CMK (cell line): ENCODE measurements at regions not wholly inside any gene's neighbourhood (a gene's known extent, or its start where the extent isn't known, plus 50 kb on each side); places are given as distances from the start of the nearest gene placed in this dataset.
"Not testable (repeated sequence)": the region's sequence is repeated elsewhere in the genome, so short reads cannot be mapped to it uniquely, and the experiment has no call there.

Experiments used
- DNase-seq: peaks from one replicate; pipeline ENCODE4 v3.0.0-alpha.2; 2010; ENCODE audit warnings: low read depth

DNA sequence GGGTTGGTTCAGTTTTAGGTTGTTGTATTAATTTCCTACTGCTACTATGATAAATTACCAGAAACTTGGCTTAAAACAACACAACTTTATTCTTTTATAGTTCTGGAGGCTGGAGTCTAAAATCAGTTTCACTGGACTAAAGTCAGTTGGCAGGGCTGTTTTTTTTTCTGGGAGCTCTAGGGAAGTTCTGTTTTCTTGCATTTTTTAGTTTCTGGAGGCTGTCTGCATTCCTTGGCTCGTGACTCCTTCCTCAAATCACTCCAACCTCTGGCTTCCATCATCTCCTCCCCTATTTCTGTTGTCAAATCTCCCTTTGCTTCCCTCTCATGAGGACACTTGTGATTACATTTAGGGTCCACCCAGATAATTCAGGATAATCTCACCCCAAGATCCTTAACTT lies 51.3 kb upstream of the SUB1 start:
- DNase-seq: no peak

DNA sequence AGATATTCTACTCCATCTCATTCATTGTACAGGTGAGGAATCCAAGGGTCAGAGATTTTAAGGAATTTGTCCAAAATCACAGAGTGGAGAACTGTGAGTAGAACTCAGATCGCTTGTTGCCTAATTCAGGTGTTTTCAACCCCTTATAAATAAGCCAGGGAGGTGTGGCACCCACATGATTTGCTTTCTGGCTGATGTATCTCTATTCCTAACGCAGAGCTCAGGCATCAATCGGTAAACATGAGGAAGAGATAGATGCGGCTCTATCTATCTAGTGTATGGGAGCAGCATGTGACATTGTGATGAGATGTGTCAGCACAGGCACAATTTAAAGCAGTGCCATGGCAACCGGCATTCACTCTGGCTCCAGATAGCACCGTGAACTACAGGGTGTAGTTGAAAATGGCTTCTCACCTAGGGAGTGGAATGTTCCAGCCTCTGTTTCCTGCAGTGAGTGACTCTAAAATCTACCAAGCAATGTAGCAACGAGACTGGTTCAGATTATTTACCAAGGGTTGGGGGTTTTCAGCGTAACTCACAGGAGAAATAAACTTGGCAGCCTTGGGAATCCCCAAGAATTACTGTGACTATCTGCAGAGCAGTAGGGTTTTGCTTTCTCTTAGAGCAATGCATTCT lies 53.4 kb upstream of the SUB1 start:
- DNase-seq: no peak

DNA sequence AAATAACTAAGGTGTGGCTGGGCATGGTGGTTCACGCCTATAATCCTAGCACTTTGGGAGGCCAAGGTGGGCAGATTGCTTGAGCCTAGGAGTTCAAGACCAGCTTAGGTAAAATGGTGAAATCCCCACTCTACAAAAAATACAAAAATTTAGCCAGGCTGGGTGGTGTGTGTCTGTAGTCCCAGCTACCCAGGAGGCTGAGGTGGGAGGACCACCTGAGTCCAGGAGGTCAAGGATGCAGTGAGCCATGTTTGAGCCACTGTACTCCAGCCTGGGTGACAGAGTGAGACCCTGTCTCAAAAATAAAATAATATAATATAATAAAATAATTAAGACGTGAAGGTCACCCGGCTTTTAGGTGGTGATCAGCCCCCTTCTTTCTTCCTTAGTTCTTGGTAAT lies 58.0 kb upstream of the SUB1 start:
- not testable (repeated sequence) for DNase-seq

DNA sequence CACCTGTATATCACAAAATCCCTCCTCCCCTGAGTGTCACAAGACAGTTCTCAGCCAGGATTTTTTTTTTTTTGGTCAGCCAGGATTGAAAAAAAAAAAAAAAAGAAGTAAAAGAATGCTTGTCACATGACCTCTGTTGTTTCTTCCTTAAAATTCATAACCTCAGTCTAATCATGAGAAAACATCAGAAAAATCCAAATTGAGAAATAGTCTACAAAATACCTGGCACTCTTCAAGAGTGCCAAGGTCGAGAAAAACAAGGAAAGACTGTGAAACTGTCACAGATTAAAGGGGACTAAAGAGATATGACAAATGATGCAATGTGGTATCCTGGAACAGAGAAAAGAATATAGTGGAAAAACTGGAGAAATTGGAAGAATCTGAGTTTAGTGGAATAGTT lies 58.5 kb upstream of the SUB1 start:
- DNase-seq: no peak

DNA sequence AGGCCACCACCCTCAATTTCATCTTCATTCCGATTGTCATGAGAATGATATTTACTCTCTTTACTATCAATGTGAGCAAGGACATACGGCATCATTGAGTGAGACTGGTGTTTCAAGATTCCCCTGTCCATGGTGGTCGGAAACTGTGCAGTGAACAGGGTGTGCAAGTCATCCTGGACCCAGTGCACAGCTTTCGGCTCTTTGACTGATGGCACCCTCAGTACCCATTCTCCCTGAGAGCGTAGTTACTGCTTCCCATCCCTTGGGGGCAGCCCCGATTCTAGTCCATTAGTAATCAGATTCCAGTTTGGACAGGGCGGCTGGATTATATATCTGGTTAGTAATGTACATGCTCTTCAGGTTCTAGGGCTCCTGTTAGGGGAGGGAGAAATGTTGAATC lies 61.7 kb upstream of the SUB1 start:
- no peak for DNase-seq

DNA sequence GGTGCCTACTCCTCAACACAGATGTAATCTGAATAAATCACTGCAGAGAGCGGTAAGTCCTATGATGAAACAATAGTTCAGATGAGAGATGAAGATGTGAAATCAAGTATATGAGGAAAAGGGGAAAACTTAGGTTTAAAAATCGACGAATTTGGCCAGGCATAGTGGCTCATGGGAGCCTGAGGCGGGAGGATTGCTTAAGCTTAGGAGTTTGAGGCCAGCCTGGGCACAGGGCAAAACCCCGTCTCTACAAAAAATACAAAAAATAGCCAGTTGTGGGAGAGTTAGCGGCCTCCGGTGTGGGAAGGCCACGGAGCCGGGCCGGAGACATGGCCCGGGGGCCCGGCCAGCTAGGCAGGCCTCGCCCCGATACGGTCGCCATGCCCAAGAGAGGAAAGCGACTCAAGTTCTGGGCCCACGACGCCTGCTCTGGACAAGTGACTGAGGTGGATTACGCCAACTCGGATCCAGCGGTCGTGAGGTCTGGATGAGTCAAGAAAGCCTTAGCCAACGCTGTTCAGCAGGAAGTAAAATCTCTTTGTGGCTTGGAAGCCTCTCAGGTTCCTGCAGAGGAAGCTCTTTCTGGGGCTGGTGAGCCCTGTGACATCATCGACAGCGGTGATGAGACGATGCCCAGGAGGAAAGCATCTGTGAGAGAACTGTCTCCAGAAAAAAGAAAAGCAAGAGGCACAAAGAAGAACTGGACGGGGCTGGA lies 62.8 kb upstream of the SUB1 start:
- no peak for DNase-seq

DNA sequence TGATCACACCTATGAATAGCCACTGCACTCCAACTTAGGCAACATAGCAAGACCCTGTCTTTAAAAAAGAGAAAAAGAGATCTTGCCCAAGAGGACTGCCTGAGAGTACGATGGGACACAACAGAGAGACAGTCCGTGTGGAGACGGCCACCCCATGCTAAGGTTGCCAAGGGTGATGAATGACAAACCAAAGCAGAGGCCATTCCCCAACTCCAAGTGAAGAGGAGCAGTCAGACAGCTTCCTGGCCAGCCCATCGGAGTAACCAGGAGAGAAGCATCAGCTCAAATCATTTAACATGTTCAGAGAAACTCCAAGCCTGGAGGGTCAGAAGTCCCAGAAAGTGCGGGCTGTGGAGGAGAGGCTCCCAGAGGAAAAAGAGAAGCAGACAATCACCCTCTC lies 63.9 kb upstream of the SUB1 start:
- DNase-seq: no peak

DNA sequence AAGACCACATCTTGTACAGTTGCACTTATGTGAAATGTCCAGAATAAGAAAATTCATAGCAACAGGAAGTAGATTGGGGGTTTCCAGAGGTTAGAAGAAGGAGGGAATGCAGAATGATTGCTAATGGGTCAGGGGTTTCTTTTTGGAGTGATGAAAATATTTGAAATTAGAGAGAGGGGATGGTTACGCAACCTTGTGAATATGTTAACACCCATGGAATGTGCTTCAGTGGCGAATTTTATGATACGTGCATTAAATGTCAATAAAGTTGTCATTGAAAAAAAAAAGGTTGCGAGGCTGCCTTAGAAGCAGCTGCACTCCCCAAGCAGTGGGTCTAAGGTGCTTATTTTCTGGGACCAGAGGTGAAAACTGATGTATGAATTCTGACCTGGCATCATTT lies 64.4 kb upstream of the SUB1 start:
- no peak for DNase-seq

DNA sequence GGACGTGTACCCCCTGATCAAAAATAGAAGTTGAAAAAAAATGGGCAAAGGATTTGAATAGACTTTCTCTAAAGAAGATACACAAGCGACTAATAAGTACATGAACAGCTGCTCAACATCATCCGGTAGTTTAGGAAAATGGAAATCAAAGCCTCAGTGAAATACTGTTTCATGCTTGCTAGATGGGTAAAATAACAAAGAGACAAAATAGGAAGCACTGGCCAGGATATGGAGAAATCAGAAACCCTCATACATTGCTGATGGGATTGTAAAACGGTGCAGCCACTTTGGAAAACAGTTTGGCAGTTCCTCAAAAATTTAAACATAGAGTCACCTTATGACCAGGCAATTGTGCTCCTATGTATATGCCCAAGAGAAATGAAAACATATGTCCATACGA lies 65.0 kb upstream of the SUB1 start:
- DNase-seq: no peak

DNA sequence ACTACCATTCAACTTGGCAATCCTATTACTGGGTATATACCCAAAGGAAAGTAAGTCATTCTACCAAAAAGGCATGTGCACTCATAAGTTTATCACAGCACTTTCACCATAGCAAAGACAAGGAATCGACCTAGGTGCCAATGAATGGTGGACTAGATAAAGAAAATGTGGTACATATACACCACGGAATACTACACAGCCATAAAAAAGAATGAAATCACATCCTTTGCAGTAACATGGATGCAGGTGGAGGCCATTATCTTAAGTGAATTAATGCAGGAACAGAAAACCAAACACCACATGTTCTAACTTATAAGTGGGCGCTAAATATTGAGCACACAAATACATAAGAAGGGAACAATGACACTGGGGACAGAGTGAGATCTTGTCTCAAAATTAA lies 65.8 kb upstream of the SUB1 start:
- no peak for DNase-seq

DNA sequence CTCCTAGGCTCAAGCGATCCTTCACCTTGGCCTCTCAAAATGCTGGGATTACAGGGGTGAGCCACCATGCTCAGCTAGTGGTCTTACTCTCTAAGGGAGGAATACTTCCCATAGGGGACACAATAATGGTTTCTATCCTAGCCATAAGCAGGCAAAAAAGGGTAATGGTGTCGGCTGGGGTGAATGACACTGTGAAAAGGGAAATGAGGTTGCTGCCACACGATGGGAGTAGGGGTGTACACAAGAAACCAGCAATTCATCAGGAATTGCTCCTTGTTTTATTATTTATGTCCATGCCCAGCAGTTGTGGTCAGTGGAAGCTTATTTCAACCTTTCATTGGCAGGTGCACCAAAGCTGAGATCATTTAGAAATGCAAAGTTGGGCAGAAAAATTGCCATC lies 70.3 kb upstream of the ZFR start:
- no peak for DNase-seq

DNA sequence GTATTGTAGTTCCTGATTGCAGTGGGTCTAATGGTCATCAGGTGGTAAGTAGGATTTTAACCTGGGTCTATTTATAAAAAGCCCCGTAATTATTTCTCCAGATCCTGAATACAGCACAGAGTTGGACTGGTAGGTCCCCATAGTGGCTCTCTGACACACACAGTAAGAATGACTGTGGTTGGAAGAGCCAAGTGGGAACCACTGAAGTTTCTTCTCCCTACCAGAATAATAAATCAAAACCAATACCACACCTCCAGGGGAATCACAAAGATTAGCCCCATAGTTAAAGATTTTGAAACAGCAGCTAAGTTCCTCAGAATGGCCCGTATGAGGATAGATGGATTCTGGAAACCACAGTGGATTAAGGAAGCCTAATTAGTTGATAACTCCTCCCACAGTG lies 68.4 kb upstream of the ZFR start:
- DNase-seq: no peak

DNA sequence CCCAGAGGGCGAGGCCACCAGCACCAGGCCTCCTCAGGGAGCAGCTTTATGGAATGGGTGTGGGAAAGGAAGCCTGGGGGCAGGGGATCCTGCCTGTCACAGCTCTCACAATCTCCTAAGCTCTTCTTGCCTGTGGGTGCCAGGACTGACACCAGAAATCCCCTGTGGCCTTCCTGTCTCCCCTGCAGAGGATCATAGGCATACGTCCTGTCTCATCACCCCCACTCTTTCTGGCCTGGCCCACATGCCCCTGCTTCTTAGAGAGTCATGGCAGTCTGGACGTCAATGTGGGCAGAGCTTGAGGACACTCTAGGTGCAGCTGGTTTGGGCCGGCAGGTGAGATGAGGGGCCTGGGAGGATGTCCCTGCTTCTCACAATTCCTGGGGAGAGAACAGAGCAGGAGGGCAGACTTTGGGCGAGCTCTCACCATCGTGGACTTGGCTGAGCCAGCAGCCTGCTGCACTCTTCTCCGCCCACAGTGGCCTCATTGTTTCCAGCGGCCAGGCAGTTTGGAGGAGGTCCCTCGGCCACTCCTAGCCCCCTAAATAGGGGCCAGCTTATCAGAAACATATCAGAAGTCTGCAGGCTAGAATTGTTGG lies 67.3 kb upstream of the ZFR start:
- DNase-seq: no peak

DNA sequence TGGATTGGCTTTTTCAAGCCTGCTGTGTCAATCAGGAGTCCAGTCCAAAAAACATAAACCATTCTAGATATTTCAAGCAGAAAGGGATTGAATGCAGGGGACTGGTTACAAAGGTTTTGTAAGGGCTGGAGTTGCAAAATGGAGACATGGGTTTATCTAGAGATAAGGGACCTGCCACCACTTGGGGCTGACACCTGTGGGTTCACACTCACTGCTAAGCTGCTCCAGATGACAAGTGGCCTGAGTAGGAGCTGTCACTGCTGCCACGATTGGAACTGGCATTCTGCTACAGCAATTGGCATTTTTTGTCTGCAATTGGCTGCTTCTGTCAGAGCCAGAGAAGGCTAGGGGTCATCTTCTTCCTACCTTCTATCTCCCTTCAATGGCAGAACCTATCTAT lies 66.3 kb upstream of the ZFR start:
- DNase-seq: no peak

DNA sequence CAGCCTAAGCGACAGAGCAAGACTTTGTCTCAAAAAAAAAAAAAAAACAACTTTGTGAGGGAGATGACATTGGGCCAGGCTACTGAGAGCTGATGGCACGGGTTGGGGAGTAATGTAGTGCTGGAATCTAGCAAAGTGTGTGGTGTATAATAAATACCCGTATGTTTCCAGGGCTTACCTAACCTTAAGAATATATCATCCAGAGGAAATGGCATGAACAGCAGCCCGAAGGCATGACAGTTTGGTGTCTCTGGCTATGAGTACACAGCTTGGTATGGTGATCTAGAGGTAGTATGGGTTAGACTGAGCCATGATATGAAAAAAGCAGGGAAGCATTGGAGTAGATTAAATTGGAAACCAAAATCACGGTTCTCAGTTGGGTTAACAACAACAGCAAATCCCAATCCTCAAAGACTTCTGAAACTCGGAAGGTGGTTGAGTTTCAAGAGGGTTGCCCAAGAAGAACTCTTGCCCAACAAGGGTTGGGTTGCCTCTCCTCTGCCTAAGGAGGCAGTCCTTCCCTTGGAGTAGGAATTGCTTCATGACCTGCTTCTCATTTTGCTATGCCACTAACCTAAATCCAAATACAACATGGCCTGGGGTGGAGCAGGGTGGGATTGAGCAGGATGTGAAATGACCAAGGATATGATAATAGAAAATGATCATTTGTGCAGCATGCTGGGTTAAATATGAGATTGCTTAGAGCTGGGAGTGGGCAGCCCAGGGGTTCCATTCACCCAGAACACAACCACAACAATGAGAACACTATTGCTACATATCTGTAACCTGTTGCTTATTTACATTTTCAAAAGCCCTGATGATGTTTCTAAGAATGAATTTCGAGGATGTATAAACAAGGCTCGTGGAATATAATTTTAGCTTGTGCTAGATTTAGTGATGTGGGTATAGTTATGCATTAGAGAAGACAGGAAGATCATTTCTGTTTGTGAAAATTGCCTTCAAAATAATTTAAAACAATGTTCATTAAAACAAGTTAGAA lies 64.6 kb upstream of the ZFR start:
- DNase-seq: no peak

DNA sequence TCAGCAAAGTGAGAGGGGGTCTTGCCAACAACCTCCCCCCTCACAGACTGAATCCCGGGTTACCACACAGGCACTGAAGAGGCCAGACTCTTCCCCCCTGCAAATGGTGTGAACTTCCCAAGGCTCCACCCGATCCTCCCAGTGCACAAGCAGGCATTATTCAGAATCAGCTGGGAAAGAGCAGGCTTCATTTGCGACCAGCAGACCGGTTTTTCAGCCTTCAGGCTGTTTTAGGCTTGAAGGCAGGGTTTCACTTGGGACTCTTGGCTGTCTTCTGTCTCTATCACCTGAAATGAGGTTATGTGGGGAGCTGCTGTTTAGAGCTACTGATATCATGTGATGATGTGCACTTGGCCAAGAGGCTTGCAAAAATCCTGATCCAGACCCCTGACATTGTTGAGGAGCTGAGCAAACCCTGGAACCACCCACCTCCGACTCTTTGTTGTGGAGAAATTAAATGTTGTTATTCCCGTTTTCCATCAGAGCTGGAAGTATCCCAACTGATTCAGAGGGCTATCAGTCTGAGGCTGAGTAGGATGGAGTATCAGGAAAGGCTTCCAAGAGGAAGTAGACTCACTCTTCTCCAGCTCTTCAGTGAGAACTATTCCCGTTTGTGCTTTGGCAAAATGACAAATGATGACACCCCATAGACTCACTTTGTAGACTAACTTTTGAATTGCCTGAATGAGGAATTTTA lies 63.3 kb upstream of the ZFR start:
- DNase-seq: no peak

DNA sequence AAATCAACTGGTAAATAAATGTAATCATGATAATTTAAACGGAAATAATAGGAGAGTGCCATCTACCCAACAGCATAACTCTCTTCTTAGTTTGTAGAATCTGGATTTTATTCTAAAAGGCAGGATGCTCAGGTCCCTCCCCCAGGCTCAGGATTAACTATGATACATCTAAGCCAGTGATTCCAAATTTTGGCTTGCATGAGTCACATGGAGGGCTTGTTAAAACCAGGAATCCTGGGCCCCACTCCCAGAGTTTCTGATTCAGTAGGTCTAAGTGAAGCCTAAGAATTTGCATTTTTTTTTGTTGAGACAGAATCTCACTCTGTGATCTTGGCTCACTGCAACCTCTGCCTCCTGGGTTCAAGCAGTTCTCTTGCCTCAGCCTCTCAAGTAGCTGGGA lies 62.3 kb upstream of the ZFR start:
- DNase-seq: no peak

DNA sequence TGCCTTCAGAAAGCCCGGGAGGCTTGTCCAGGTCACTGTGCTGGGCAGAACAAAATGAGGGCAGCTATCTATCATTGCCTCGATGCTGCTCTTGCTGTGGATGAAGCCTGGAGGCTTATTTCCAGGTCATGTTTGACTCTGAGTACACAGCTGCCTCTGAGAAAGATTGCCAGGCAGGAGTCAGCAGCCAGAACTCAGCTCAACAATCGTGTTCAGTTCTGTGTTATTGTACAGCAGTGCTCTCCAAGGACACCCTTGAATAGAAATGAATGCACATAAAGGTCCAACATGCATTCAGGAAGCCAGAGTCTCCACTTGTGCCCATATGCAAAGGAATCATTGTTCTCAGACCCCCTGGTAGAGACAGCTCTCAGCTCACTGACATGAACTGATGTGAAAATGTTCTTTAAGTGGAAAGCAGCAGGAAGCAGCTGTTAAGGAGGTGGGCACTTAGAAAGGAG lies 61.7 kb upstream of the ZFR start:
- no peak for DNase-seq

DNA sequence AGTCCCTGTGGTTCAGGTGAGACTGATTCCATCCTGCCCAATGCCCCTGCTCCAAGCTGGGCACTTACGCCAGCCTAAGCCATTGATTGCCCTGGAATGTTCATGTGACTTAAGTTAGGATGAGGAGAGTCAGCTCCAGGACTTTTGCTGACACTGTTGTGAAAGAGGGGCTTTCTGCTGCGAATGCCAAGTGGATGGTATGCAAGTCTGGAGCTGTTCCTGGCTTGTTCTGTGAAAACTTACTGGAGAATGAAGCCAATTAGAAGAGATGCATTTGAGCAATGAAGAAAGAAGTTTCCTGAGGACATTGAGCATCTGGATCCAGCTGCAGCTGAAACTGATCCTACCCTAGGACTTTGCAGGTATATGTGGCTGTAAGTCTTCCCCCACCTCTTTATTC lies 61.2 kb upstream of the ZFR start:
- DNase-seq: no peak

DNA sequence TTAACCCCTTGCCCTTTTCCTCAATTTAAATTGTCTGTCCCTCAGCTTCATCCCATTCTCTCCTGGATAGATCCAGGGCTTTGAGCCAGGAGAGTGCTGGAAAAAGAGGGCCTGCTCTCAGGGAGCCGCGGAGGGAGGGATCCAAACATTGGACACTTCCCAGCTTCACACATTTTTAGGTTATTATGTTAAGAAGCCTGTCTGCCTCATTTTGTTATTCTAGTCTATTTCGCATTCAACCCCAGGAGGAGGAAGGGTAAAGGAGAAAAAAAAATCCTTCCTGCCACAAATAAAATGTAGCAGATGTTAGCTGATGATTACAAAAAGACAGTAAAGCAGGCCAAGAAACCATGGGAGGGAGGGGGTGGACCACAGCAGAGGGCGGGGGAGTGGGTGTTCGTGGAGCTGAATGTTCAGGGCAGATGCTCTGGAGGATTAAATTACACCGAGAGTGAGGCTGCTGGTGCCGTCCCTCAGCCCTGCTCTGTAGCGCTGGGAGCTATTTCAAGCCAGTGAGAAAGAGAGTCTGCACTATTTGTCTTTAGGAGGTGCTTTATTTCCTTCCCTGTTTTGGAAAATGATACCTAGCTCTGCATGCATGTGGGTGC lies 60.6 kb upstream of the ZFR start:
- peak; percentile 65 for DNase-seq

DNA sequence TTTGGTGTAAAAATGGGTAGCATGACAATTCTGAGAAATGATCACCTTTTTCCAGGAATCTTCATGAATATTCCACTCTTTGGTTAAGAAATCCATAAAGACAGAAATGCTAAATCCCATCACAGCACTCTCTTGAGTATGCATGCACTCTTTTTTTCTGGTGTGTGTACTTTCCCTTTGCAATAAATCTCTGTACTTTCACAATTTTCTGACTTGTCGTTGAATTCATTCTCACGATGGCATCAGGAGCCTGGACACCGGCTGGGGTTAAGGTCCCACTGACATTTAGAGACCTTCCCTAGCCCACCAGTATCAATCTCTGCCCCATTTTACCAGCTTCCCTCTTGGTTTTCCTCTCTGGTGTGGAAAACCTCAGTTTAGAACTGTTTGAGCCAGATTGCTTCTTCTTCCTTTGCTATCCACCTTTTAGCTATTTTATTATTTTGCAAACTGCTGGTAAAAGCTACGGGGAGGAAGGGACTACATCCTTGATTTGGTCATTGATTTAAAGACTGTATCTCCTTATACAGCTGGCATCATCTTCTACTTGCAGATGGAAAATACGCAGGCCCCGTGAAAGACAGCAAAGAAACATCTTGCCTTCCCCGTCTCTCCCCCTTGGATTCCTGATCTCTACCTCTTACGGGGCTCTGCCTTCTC lies 59.9 kb upstream of the ZFR start:
- peak; percentile 29 for DNase-seq
